ENCODE measurements at regions not wholly inside any gene's neighbourhood (a gene's known extent, or its start where the extent isn't known, plus 50 kb on each side); places are given as distances from the start of the nearest gene placed in this dataset.
A peak's percentile ranks its signal among the peaks of the same experiment; 100 is the strongest.
"Not testable (repeated sequence)": the region's sequence is repeated elsewhere in the genome, so short reads cannot be mapped to it uniquely, and the experiment has no call there.

- no peak for DNase-seq (ENCODE audit: low spot score)
Measured at GRCh38 chrX:114015966-114016365, 567.9 kb upstream of the HTR2C start.

DNA sequence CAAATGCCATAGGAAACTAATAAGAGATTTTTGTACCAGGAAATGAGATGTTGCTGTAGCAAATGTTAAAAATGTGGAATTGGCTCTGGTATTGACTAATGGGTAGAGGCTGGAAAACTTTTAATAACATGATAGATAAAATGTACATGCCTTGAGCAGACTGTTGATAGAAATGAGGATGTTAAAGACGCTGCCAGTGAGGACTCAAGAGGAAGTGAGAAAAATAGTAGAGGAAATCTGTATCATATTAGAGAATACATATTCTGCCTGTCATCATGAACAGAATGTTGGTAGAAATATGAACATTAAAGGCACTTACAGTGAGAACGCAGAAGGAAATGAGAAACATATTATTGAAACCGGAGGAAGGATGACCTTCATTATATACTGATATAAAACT, 577.2 kb upstream of the HTR2C start:
- no peak for DNase-seq (ENCODE audit: low spot score)

GRCh38 chrX:113996781-113997180, 587.1 kb upstream of the HTR2C start:
- no peak for DNase-seq (ENCODE audit: low spot score)

DNA sequence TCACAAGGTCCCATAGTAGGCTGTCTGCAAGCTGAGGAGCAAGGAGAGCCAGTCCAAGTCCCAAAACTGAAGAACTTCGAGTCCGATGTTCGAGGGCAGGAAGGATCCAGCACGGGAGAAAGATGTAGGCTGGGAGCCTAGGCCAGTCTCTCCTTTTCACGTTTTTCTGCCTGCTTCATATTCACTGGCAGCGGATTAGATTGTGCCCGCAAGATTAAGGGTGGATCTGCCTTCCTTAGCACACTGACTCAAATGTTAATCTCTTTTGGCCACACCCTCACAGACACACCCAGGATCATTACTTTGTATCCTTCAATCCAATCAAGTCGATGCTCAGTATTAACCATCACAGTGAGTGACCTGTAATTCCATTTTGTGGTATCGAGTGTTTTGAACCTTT, 592.2 kb upstream of the HTR2C start:
- DNase-seq (ENCODE audit: low spot score) = not testable (repeated sequence)

GRCh38 chrX:113990669-113991068, 593.2 kb upstream of the HTR2C start:
- DNase-seq (ENCODE audit: low spot score) = not testable (repeated sequence)

DNA sequence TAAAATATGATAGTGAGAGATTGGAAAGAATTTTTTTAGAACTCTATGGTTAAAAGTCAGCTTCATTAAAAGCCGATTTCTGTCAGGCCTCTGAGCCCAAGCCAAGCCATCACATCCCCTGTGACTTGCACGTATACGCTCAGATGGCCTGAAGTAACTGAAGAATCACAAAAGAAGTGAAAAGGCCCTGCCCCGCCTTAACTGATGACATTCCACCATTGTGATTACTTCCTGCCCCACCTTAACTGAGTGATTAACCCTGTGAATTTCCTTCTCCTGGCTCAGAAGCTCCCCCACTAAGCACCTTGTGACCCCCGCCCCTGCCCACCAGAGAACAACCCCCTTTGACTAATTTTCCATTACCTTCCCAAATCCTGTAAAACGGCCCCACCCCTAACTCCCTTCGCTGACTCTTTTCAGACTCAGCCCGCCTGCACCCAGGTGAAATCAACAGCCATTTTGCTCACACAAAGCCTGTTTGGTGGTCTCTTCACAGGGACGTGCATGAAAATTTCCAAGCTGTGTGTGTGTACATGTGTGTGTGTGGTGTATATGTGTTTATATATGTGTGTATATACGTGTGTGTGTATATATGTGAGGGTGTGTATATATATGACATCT, 595.5 kb upstream of the HTR2C start:
- not testable (repeated sequence) for DNase-seq (ENCODE audit: low spot score)

GRCh38 chrX:113986427-113986826, 597.5 kb upstream of the HTR2C start:
- DNase-seq (ENCODE audit: low spot score) = no peak

DNA sequence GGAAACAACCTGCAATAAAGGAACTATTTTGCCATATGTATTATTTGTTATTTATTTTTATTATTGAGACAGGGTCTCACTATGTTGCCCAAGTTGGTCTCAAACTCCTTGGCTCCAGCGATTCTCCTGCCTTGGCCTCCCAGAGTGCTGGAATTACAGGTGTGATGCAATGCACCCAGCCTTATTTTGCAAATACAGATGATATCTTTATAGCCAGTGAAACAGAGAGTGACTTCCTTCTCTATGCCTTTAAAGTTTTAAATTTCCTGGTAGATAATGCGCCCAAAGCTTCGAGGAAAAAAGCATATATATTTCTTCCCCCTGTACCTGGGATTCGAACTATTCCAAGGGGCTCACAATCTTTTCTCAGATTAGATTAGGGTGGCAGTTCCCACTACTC, 601.1 kb upstream of the HTR2C start:
- DNase-seq (ENCODE audit: low spot score) = no peak

DNA sequence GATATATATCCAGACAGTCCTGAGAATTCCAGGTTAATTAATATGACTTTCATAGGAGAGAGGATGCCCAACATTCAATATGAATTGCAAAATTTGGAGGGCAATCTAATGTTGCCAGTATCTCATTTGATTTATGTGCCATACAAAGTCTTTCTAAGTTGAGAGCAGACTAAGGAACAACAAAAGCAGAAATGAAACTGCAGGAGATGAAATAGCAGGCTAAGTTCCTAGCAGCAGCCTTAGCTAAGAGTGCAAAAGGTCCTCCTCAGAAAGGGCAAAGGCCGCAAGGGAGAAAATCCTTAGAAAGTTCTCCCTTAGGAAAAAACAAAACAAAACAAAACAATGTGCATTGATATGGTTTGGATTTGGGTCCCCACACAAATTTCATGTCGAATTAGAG, 602.9 kb upstream of the HTR2C start:
- DNase-seq (ENCODE audit: low spot score) = no peak

- no peak for DNase-seq (ENCODE audit: low spot score)
Measured at GRCh38 chrX:113977887-113978286, 606.0 kb upstream of the HTR2C start.

GRCh38 chrX:113975441-113975840, 608.4 kb upstream of the HTR2C start:
- no peak for DNase-seq (ENCODE audit: low spot score)

- no peak for DNase-seq (ENCODE audit: low spot score)
Measured at GRCh38 chrX:113974881-113975280, 609.0 kb upstream of the HTR2C start.

DNA sequence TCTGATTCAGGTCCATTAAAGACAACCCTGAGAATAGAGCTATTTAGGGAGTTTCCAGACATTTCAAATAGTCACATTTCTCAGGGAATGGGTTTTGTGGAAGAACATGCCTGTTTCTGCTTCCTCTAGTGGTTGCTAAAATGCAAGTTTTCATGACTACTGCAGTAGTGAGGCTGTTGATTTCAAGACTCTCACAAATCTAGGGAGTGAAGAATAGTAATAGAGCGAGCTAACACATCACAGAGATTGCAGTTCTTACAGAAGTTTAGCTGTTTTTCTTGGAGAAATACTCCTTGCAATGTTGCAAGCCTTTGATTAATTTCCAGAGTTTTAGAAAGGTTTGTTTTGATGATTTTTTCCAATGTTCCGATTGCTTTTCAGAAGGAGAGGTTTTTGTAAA, 610.2 kb upstream of the HTR2C start:
- DNase-seq (ENCODE audit: low spot score) = no peak

DNA sequence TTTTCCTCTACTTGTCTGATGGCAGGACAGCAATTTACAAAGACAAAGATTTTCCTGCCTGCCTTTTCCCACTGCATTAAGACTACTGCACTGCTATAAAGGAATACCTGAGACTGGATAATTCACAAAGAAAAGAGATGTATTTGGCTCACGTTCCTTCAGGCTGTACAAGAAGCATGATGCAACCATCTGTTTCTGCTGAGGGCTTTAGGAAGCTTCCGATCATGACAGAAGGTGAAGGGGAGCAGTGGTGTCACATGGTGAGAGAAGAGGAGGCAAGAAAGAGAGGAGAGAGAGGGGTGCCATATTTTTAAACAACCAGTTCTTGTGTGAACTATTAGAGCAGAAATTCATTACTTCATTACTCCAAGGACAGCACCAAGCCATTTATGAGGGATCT, 617.1 kb upstream of the HTR2C start:
- no peak for DNase-seq (ENCODE audit: low spot score)

DNA sequence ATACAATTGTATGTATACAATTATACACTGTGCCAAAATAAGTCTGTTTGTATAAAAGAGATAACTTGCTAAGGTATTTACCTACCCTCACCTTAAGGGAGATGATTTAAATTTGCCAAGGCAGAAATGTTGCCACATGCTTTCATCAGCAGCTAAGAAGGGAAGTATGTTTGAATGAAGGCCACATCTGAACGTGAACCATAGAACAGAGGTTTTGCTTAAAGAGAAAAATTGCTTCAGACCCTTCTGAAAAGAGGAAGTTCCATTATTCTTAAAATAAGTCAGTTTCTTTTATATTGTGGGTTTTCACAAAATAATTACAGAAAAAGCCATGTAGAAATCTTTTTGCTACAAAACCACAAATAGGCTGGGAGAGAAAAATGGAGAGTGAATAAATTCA, 621.5 kb upstream of the HTR2C start:
- DNase-seq (ENCODE audit: low spot score) = no peak

- no peak for DNase-seq (ENCODE audit: low spot score)
Measured at GRCh38 chrX:113959912-113960626, 623.8 kb upstream of the HTR2C start.

DNA sequence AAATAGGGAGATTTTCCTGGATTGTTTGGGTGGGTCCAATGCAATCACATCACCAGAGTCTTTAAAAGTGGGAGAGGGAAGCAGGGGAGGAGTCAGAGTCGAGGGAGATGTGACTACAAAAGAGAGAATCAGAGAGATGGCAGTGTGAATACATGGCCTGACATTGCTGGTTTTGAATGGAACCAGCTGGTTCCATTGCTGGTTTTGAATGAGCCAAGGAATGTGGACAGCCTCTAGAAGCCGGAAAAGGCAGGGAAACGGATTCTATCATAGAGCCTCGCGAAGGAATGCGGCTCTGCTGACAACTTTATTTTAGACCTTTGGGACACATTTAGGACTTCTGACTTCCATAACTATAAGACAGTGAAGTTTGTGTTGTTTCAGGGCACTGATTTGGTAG, 627.0 kb upstream of the HTR2C start:
- no peak for DNase-seq (ENCODE audit: low spot score)

GRCh38 chrX:113954297-113954696, 629.6 kb upstream of the HTR2C start:
- no peak for DNase-seq (ENCODE audit: low spot score)

DNA sequence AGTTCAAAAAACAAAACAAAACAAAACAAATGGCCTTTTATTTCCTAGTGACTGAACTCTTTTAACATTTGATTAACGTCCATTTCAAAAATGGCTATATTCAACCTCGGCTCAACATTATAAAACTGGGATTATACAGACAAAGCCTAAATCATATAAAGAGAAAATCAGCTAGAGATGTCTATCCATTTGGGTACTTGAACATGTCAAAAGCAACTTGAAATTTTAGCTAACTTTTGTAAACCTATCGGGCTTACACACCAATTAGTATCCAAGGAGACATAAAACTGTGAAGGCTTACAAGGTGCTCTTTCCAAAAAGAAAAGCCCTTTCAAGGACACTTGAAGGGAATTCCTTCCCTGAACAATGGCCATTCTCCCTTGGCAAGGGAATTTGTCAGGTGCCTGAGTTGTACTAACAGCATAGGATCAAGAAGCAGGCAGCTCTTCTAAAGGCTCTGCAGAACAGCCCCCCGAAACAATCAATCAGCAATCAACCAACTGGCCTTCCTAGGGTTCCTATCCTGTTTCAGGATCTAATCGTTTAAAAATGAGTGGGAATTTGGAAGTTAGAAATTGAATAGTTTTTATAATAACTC, 633.7 kb upstream of the HTR2C start:
- no peak for DNase-seq (ENCODE audit: low spot score)

DNA sequence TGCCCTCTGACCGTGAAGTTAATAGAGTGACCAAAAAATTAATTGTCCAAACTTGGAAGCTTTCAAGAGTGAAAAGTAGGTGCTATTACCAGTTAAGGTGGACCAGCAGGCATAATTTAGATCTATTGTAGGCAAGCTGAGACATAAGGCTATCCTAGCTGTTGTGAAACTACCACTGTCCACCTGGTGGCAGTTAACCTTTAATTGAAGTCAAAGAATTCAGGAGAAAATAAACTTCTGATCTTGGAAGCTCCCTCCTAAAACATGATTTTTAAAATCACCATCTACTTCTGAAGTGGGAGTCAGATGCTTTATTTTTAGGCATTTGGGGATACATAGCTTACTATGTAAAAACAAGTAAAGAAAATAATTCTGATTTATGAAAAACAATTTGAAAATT, 636.3 kb upstream of the HTR2C start:
- no peak for DNase-seq (ENCODE audit: low spot score)

DNA sequence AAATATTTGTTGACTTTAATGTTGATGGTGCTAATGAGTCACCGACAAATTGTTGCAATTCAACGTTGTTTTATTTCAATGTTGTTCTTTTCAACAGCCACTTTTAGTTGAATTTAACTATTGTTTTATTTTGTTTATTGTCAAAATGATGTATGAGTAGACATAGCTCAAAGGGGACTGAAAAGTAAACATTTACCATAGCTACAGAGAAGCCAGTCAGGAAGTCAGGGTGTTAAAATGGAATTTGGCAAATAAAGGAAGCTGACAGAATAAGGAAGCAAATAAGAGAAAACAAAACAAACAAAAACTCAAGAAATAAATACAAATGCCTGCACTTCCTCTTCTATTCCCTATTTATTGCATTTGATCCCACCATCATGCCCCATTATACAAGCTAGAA, 648.4 kb upstream of the HTR2C start:
- DNase-seq (ENCODE audit: low spot score) = no peak

- DNase-seq (ENCODE audit: low spot score) = no peak
Measured at GRCh38 chrX:113933931-113934330, 650.0 kb upstream of the HTR2C start.

DNA sequence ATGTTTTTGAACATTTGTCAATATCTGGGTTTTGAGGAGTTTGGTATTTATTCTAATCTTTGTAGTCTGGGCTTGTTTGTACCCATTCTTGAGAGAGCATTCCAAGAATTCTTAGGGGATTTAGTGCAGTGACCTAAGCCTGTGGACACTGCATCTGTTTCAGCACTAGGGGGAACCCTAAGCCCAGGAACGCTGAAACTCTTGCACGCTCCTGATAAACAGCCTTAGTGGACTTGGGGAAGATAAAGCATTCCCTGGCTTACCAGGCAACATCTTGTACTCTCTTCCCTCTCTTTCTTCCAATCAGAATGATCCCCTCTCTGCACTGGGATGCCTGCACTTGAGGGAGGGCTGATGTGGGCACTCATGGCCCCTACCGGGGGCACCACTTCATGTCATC, 654.9 kb upstream of the HTR2C start:
- peak; percentile 35 for DNase-seq (ENCODE audit: low spot score)

GRCh38 chrX:113920661-113921060, 663.2 kb upstream of the HTR2C start:
- no peak for DNase-seq (ENCODE audit: low spot score)
